GM19372 (cell line): ENCODE measurements at regions not wholly inside any gene's neighbourhood (a gene's known extent, or its start where the extent isn't known, plus 50 kb on each side); places are given as distances from the start of the nearest gene placed in this dataset.

Experiments used
- ATAC-seq: cut with Tn5 transposase; IDR thresholded peaks from one replicate; pipeline ENCODE4 v1.9.1; 2021; ENCODE audit warnings: mild to moderate bottlenecking, low read depth, moderate library complexity; ENCODE audit not compliant: unreplicated experiment

DNA sequence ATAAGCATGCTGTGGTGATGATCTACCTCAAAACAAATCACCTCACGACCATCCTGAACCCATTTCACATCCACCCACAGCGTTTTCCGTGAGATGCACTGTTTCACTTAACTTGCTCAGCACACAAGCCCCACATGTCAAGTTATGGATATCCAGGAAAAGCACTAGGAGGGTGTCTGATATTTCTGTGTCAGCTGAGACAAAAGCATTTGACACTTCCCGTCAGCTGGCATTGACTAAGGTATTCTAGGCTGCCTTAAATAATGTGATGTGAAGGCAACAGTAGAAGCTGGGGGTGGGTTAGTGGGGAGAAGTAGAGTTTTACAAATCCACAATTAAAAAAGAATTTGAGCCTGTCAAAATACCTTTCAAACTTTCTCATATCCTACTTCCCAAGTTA, 68.7 kb upstream of the MDFIC start:
- no peak for ATAC-seq

DNA sequence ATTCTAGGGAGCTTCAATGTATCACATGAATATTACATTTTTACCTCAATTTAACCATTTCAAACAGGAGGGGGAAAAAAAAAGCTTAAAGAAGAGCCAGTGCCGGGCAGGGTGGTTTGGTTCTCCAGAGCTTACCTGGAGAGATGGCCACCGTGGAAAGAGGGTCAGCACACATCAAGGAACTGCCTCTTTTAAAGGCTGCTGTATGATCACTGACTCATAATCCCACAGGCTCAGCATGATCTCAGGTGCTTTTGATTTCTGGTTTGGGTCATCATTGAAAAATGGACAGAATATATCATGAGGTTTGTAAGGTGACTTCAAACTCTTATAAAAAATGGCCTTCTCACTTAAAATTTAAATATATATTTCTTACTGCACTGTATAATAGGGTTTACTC, 67.5 kb upstream of the MDFIC start:
- ATAC-seq, result no peak

DNA sequence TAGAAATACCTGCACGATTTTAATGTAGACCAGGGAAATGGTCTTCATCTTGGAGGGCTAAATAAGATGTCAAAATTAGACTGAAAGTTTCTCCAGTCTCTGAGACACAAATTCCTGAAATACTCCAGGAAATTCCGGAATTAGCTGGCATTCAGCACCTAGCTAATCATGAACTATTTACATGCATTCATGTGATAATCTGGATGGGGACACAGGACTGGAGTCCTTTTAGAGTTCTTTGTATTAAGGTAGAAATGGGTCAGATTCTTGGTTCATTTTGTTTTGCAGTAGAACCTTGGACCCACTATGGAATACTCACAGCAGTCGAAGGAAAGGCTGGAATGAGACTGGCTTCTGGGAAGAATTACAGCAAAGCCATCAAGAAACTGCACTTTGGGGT, 65.3 kb upstream of the MDFIC start:
- no peak for ATAC-seq

DNA sequence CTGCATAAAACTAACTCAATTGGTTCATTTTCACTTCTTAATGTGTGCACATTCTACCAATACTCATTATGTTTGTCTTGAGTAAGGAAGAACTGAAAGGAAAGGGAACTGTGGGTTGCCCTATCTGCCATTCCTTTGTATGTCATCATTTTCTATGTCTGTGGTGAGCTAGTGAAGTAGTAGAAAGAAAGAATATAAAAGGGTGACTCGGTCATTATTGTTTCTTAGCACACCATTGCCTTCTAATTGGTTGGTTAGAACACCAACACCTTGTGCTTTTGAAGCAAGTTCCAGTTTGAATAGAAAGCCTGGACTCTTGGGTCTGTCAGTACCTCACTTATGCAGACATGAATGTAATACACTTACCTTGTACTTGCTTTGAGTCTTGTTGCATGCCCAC, 64.3 kb upstream of the MDFIC start:
- no peak for ATAC-seq

DNA sequence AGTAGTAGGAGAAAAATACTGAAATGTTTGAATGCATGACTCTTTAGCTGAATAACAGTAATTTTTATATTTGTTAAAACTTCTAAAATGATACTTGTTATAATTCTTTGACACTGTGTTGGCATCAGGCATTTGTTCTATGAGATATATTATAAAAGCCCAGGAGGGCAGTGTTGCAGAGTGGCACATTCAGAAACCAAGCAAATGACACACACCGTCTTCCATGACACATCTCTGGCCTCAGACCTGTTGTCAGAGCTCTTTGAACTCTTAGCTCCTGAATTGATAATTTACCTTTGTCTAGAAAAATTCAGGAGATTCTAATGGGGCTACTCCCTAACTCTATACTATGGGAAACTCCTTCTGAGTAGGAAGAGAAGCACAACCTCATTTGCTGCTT, 62.4 kb upstream of the MDFIC start:
- ATAC-seq, result no peak

DNA sequence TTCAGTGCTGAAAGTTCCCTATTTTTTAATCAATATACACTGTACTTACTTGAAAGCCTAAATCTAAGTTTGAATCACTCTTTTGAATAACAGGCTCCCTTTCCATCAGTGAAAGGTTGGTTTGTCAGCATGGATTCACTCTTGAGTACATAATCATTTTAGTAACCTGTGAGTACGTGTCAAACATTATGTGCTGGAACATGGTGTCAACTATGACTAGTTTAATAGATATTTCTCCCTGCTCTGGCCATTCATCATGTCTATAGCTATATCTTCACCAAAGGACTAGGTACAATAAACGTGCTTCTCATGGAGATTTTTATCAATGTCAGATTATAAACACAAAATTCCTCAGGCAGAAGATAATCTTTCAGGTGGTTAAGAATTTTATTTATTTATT, 61.7 kb upstream of the MDFIC start:
- ATAC-seq, result no peak

DNA sequence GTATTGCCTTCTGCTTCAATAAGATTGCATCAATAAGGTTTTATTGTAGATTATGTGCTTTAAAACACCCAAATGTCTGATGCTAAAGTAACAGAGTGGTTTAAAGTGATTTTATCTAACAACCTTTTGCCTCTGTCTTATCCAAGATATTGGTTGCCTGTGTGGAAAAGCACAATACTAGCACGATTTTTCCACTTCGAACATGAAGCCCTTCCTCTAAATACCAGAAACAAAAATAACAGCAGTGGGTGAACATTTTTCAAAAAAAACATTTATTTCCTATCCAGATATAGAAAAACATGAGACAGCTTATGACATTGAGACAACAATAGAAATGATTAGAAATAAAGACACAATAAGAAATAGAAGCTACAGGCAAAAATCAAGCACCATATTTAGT, 59.5 kb upstream of the MDFIC start:
- ATAC-seq, result no peak

DNA sequence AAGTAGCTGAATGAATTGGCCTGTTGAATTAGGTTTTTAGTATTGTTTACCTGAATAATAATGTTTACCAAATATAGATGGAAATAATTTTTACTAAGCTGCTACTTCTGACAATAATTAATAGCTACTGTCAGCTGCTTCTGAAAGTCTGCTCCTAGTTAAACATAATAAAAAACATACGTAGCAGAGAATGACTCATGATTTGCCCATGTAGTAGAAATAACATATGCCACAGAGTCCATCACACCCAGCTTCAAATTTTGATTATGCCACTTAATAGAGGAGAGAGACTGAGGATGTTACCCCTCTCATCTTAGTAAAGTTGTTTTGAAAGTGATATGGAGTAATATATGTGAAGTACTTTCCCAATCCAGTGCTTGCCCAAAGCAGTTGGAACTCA, 57.6 kb upstream of the MDFIC start:
- ATAC-seq, result no peak

DNA sequence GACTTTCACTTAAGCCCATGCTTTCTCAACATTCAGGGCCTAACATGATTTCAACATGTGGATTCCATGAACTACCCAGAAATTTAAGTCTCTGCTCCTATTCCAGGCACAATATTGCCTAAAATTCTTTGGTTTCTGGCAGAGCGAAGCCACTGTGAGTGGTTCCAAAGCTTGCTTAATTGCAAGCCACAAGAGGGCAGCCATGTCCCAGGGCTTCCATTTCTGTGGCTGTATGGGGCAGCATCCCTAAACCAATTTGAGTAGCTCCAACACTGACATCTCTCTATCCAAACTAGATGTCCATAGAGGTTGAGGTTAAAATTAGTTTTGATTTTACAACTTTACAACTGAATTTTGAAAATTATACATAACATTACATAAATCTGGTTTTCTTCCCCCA, 56.3 kb upstream of the MDFIC start:
- ATAC-seq, result peak; percentile 94
